ENCODE measurements at regions not wholly inside any gene's neighbourhood (a gene's known extent, or its start where the extent isn't known, plus 50 kb on each side); places are given as distances from the start of the nearest gene placed in this dataset.

DNA sequence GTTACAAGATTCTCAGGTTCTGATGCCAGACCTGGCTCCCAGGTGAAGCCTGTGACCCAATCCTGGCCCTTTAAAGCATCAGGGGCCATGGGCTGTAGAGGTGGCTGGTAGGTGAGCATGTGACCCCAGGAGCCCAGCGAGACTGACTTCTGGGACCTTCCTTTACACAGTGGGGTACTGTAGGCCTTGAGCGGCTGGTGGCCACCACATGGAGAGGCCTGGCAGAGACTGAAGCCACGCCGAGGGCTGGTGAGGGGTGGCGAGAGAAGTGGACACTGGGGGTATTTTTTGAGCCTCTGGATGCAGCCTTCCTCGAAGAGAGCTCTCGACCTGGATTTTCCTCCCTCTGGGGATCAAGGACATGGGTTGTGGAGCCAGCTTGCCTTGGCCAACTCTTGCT is 71.2 kb upstream of the ITGA11 start:
- TF ChIP-seq, protein P1, sequence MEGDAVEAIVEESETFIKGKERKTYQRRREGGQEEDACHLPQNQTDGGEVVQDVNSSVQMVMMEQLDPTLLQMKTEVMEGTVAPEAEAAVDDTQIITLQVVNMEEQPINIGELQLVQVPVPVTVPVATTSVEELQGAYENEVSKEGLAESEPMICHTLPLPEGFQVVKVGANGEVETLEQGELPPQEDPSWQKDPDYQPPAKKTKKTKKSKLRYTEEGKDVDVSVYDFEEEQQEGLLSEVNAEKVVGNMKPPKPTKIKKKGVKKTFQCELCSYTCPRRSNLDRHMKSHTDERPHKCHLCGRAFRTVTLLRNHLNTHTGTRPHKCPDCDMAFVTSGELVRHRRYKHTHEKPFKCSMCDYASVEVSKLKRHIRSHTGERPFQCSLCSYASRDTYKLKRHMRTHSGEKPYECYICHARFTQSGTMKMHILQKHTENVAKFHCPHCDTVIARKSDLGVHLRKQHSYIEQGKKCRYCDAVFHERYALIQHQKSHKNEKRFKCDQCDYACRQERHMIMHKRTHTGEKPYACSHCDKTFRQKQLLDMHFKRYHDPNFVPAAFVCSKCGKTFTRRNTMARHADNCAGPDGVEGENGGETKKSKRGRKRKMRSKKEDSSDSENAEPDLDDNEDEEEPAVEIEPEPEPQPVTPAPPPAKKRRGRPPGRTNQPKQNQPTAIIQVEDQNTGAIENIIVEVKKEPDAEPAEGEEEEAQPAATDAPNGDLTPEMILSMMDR (conservative IDR thresholded peaks at IDR 0.05 in 1 of 2, IDR thresholded peaks at IDR 0.05 in 1 of 2; ENCODE audit: low read depth in 1 of 2, low read length in 2 of 2): no peak
- TF ChIP-seq EZH2 (IDR thresholded peaks at IDR 0.05; ENCODE audit: low read length, missing control alignments): no peak
